Lung microvascular endothelial cell (primary cell): ENCODE measurements at regions not wholly inside any gene's neighbourhood (a gene's known extent, or its start where the extent isn't known, plus 50 kb on each side); places are given as distances from the start of the nearest gene placed in this dataset.
"Not testable (repeated sequence)": the region's sequence is repeated elsewhere in the genome, so short reads cannot be mapped to it uniquely, and the experiment has no call there.

Experiments
- DNase-seq, 2 donors: peaks; one replicate each; pipeline versions ENCODE4 v3.0.0 to v3.0.0-alpha.2; 2010; ENCODE audit warnings: low read depth in 2 of 2

DNA sequence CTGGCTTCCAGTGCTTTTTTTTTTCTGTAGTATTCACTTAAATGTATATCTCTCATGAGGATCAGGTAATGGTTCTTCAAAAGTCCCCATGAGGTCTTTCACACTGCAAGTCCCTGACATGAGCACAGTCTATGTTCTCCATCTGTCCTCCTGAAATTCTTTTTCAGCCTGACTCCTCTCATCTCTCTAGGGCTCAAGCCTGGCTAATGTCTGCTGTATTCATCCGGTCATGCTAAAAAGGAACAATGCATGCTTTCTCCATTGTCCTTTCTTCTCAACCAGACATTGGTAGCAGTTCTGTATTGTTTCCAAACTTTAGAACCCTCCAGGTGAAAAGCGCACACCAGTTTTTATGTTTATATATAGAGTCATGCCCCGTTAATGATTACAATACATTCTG, 368.3 kb upstream of the OLFM3 start:
- no peak for DNase-seq

DNA sequence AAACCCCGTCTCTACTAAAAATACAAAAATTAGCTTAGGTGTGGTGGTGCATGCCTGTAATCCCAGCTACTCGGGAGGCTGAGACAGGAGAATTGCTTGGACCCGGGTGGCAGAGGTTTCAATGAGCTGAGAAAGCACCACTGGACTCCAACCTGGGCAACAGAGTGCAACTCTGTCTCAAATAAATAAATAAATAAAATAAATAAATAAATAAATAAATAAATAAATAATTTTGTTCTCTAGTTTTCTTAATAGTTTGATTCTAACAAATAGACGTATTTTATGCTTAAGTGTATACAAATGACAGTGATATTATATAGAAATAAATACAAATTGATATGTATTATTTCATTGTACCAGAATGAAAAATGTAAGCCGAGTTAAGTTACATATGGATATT, 339.9 kb upstream of the OLFM3 start:
- DNase-seq = no peak

GRCh38 chr1:102318104-102318806, 321.5 kb upstream of the OLFM3 start:
- no peak for DNase-seq

DNA sequence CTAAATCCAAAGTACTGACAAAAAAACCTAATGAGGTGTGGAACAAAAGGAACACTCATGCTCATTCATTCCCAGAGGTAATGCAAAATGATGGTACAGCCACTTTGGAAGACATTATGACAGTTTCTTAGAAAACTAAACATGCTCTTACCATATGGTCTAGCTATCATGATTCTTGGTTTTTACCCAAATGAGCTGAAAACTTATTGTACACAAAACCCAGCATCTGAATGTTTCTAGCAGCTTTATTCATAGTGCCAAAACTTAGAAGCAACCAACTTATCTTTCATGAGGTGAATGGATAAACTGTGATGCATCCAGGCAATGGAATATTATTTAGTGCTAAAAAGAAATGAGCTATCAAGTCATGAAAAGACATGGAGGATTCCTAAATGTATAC, 318.4 kb upstream of the OLFM3 start:
- no peak for DNase-seq

DNA sequence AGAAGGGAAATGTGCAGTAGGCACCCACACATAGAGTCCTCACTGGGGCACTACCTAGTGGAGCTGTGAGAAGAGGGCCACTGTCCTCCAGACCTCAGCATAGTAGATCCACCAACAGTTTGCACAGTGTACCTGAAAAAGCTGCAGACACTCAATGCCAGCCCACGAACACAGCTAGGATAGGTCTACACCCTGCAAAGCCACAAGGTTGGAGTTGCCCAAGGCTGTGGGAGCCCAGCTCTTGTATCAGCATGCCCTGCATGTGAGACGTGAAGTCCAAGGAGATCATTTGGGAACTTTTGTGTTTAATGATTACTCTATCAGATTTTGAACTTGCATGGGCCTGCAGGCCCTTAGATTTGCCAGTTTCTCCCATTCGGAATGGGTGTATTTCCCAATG, 299.4 kb upstream of the OLFM3 start:
- no peak for DNase-seq

- no peak for DNase-seq
Measured at GRCh38 chr1:102282955-102283354, 286.2 kb upstream of the OLFM3 start.

- DNase-seq = no peak
Measured at GRCh38 chr1:102262994-102263393, 266.3 kb upstream of the OLFM3 start.

DNA sequence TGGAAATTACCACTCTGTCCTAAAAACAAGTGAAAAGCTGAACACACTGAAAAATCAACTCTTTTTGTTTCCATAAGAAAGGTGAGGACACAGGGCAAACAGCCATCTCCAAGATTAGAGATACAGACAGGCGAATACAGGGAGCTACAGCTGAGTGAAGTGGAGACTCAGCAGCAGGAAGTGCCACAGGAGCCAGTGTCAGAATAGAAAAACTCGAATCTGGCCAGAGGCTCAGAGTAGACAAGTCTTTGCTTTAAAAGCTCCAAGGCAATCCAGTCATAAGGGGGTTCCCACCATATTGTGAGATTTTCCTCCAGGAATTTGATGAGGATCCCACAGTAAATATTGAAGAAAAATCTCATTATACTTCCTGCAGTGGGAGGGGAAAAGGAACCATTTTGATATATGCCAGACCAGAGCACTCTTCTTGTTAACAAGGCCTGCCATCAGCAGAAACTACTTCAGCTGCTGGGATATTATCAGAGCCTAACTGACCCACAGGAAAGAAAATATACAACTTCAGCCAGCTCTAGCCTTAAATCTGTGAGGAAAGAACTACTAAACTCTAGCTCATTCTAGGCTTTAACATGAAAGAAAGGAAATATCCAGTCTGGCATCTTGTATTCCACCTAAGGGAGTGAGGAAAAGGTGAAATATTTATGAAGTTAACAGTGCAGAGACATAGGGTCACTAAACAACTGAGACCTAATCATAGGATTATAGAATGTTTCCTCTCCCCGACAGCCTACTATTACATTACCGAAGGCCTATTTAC, 256.2 kb upstream of the OLFM3 start:
- no peak for DNase-seq

DNA sequence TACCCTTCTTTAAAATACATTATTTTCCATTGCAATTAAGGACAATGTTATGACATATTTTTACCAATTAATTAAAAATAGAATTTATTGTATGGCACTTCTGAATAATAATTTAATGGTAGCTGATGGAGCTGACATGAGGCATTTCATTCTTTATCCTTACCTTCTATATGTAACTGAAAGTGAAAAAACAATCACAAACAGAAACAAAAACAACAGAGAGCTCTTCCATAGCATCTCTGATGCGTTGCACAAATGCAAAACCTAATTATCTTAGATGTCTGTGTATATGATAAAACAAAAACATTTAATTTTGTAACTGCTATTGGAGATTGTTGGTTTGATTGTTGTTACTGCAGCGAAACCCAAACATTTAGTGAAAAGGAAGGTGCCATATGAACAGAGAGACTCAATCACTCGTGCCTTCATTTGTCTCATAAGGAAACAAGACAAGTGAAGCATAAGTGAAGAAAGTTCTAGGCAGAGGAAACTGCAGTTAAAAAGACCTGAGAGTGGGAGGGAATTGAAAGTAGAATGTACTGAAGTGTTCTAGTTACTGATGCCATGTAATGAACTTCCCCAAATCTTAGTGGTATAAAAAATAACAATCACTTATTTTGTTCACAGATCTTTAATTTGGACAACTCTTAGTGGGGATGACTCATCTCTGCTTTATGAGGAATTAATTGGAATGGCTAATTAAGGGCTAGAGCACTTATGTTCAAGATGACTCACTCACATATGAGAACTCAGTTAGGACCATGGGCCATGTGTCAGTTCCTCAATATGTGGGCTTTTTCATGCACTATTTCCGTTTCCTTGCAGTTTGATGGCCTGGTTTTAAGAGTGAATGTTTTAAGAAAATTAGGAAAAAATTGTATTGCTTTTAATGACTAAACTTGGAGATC, 245.0 kb upstream of the OLFM3 start:
- DNase-seq = no peak

DNA sequence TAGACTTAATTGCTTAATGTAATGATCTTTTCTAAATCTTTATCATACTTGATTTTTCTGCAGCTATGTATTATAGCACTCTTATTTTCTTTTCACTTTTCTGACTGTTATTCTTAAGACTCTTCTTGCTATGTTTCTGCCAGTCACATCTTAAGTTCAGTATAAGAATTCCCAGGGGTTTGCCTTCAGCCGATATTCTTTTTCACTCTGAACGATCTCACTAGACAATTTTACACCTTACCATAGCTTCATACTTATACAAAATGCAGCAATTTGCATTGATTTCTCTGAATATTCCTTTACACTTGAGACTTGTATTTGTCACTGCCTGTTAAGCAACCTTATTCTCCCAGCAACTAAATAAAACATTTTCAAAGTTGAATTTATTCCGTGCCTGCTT, 242.5 kb upstream of the OLFM3 start:
- DNase-seq = no peak

DNA sequence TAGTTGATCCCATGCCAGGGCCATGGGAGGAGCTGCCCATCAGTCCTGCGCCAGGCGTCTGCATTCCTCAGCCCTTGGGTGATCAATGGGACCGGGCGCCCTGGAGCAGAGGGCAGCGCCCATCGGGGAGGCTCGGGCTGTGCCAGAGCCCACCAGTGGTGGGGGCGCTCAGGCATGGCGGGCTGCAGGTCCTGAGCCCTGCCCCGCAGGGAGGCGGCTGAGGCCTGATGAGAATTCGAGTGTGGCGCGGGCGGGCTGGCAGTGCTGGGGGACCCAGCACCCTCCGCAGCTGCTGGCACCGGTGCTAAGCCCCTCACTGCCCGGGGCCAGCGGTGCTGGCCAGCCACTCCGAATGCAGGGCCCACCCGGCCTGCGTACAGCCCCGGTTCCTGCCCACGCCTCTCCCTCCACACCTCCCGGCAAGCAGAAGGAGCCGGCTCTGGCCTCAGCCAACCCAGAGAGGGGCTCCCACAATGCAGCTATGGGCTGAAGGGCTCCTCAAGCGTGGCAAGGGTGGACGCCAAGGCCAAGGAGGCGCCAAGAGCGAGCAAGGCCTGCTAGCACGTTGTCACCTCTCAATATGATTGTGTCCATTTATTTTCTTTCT, 238.1 kb upstream of the OLFM3 start:
- no peak for DNase-seq

- no peak for DNase-seq
Measured at GRCh38 chr1:102219463-102219862, 222.7 kb upstream of the OLFM3 start.

- not testable (repeated sequence) for DNase-seq
Measured at GRCh38 chr1:102210891-102211290, 214.2 kb upstream of the OLFM3 start.

- peak; percentile 13 to 45 for DNase-seq
Measured at GRCh38 chr1:102191723-102192122, 195.0 kb upstream of the OLFM3 start.

- DNase-seq = no peak
Measured at GRCh38 chr1:102190429-102190828, 193.7 kb upstream of the OLFM3 start.

- no peak for DNase-seq
Measured at GRCh38 chr1:102186536-102186935, 189.8 kb upstream of the OLFM3 start.

- DNase-seq = no peak
Measured at GRCh38 chr1:102185260-102185659, 188.5 kb upstream of the OLFM3 start.

DNA sequence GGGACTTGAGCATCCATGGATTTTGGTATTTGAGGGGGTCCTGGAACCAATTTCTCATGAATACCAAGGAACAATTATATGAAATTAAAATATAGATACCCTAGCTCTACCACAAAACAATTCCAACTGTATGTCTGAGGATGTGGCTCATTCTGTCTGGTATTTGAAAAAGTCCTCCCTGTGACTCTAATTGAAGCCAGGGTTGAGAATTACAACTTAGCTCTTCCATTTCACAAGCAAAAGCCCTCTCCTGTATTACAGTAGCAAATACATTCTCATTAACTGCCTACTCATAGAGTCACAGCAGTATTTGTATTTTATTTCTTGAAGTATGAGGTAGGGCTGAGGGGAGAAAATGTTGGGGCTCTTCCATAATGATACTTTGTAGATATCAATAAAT, 187.8 kb upstream of the OLFM3 start:
- DNase-seq = no peak

DNA sequence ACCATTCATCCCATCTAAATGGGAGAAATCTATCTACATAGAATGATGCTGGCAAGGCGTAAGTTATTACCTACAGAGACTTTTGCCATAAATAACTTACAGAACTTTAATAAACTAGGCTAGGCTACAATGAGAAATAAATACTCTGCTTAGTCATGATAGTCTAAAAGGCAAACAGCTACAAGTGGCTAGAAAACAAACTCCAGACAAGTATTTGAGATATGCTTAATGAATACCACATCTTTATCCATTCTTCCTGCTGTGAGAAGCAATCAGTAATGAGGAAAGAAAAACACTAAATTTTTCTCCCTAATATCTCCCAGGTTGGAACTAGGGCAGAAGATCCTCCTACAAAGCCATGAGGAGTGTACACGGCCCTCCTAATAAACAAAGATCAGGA, 187.0 kb upstream of the OLFM3 start:
- DNase-seq = no peak

DNA sequence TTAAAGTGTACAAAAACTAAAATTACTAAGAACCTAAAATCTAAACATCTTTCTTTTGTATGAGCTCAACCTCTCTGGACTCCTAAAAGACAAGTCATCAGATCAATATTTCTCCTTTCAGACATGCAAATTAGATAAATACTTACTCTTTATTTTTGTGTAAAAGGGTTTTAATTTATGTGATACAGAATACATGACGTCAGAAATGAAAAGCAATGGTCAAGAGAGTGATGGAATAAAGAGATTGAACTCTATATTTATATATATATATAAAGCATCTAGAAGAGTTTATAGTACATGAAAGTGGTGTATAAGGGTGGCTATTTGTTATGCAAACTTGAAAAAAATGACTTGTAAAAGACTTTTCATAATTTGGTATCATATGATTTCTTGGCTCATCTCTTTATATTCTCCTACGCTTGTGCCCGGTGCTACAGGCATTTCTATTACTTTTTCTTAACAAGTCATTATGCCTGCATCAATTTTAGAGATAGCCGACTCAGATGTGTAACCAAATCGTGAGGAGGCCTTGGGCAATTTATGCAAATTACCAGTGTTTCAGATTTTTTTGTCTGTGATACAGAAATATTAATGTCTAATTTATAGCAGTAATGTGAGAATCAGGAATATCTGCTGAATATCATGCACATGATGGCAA, 186.0 kb upstream of the OLFM3 start:
- DNase-seq = no peak

DNA sequence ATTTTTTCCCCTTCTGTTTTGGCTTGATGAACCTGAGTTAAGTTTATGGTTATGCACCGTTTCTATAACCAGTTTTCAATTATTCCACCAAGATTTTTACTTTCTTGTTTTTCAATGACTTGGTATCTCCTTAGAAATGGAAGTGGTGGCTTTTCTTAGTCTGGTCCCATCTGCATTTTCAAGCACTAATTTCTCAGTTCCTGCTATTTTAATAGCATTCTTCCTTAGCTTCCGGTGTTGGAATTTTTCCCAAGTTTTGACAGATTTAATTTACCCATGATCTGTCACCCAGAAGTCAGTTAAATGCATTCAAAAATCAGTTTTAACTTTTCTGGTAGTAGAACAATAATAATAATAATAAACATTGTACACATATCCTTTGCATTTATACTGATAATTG, 184.6 kb upstream of the OLFM3 start:
- DNase-seq = no peak
